Body of pancreas (tissue), 4 donors: ENCODE measurements at regions not wholly inside any gene's neighbourhood (a gene's known extent, or its start where the extent isn't known, plus 50 kb on each side); places are given as distances from the start of the nearest gene placed in this dataset.

Source experiments
- CTCF ChIP-seq, 7 experiments: fragments of 450-650 bp in 4 of 7; fragments of 200-600 bp in 3 of 7; sonication (generic) in 3 of 7; IDR thresholded peaks; one replicate each; pipeline ENCODE4 v1.5.1; 2016 to 2019; ENCODE audit warnings: antibody characterized with exemption in 7 of 7
- POLR2A ChIP-seq, 3 donors: fragments of 450-650 bp; IDR thresholded peaks; one replicate each; pipeline ENCODE4 v1.6.1; 2016; ENCODE audit warnings: antibody characterized with exemption in 3 of 3, mild to moderate bottlenecking in 2 of 3

GRCh38 chr17:77863814-77864161 is 94.7 kb upstream of the TNRC6C start:
- TF ChIP-seq CTCF (IDR thresholded peaks at IDR 0.05) (no peak), POLR2A (IDR thresholded peaks at IDR 0.05) (no peak)
